ENCODE measurements at regions not wholly inside any gene's neighbourhood (a gene's known extent, or its start where the extent isn't known, plus 50 kb on each side); places are given as distances from the start of the nearest gene placed in this dataset.
"Not testable (repeated sequence)": the region's sequence is repeated elsewhere in the genome, so short reads cannot be mapped to it uniquely, and the experiment has no call there.

DNA sequence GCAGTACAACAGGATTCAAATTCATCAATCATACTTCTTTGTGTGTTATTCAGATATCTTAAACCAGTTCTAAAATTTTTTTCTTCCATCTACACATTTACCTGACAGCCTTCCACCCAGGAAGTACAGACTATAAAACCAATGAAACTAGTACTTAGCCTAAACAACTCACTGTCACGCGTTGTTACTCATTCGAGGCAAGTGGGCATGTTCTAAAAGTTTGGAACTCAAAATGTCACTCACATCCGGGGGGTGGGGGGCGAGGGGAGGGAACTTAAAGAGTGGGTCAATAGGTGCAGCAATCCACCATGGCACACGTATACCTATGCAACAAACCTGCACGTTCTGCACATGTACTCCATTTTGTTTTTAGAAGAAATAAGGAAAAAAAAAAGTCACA lies 90.4 kb upstream of the PLEKHM1 start:
- Histone ChIP-seq H3K4me1 (peaks cover 70% of the 10 kb centered on the region), H3K36me3 (no peaks in the 10 kb centered on the region), H3K9me3 (no peaks in the 10 kb centered on the region), H3K4me3 (no peak overlapping the region), H3K27me3 (no peaks in the 10 kb centered on the region), H3K27ac (no peak overlapping the region)
- no peak for TF ChIP-seq POLR2AphosphoS5 (IDR thresholded peaks at IDR 0.05; ENCODE audit: insufficient read depth in 1 of 2, low read depth in 1 of 2)
- TF ChIP-seq, protein P1, sequence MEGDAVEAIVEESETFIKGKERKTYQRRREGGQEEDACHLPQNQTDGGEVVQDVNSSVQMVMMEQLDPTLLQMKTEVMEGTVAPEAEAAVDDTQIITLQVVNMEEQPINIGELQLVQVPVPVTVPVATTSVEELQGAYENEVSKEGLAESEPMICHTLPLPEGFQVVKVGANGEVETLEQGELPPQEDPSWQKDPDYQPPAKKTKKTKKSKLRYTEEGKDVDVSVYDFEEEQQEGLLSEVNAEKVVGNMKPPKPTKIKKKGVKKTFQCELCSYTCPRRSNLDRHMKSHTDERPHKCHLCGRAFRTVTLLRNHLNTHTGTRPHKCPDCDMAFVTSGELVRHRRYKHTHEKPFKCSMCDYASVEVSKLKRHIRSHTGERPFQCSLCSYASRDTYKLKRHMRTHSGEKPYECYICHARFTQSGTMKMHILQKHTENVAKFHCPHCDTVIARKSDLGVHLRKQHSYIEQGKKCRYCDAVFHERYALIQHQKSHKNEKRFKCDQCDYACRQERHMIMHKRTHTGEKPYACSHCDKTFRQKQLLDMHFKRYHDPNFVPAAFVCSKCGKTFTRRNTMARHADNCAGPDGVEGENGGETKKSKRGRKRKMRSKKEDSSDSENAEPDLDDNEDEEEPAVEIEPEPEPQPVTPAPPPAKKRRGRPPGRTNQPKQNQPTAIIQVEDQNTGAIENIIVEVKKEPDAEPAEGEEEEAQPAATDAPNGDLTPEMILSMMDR (IDR thresholded peaks at IDR 0.05) = no peak
- no peak for TF ChIP-seq POLR2A (IDR thresholded peaks at IDR 0.05)
- no peak for DNase-seq (ENCODE audit: extremely low spot score in 2 of 2)
- intact Hi-C loops (cut with DNase I) = no loop called here

DNA sequence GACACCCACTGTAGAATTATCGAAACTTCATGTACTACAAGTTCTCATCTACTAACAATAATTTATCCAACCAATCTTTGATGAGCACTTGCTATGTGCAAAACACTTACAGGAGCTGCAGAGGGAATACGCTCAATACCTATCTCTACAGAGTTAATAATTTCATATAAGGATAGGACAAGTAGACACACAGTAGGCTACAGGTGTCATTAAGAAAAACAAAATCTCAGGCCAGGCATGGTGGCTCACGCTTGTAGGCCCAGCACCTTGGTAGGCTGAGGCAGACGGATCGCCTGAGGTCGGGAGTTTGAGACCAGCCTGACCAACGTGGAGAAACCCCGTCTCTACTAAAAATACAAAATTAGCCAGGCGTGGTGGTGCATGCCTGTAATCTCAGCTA lies 91.3 kb upstream of the PLEKHM1 start:
- H3K27me3 ChIP-seq = no peaks in the 10 kb centered on the region
- no peak overlapping the region for H3K4me3 ChIP-seq
- intact Hi-C loops (cut with DNase I) = no loop called here
- no peak for DNase-seq (ENCODE audit: extremely low spot score in 2 of 2)
- H3K27ac ChIP-seq = no peak overlapping the region
- peaks cover 66% of the 10 kb centered on the region for H3K4me1 ChIP-seq
- no peaks in the 10 kb centered on the region for H3K36me3 ChIP-seq
- TF ChIP-seq POLR2AphosphoS5 (IDR thresholded peaks at IDR 0.05; ENCODE audit: insufficient read depth in 1 of 2, low read depth in 1 of 2) (no peak), POLR2A (IDR thresholded peaks at IDR 0.05) (no peak)
- TF ChIP-seq, protein P1 (IDR thresholded peaks at IDR 0.05) = no peak
- H3K9me3 ChIP-seq = no peaks in the 10 kb centered on the region

DNA sequence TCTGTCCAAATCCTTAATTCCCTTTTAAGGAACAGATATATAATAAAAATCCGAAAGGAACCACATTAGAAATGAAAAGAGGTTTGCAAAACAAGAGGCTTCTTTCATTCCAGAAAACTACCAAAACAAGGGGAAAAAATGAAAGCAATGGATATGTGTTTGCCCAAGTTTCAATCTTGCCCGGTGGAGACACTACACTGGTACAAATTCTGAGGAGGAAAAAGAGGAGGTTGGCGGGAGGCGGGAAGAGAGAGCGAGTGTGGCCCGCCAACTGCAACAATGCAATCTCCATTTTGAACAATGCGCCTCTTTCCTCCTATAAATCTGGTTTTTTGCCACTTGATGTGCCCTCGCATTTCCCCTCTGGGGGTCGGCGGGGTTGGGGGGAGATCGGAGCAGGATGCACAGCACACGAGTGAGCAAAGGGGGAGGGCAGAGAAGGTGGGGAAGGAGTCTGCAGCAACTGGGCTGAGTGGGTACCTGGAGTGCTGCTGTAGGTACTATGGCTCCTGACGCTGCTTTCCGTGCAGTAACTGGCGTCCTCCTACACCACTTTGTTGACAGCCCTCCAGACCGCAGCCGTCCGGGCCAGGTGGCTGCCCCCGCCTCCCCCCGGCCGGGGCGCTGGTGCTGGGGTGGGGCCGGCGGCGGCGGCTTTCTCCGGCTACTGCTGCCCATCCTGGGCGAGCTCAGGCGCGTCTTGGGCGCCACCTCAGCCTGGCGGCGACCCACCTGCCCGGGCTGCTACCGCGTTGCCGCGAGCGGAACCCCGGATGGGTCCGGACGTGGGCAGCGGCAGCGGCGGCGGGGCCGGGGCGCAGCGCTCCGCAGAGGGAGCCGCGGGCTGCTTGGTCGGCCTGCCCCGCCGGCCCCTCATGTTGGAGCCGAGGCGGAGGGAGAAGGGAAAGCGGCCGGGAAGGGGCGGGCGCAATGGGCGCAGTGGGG lies 93.8 kb upstream of the PLEKHM1 start:
- Histone ChIP-seq H3K4me1 (peaks cover 46% of the 10 kb centered on the region), H3K4me3 (peak overlapping the region; percentile 60 to 69), H3K27ac (peak overlapping the region; percentile 84), H3K36me3 (no peaks in the 10 kb centered on the region), H3K9me3 (no peaks in the 10 kb centered on the region), H3K27me3 (no peaks in the 10 kb centered on the region)
- no peak for DNase-seq (ENCODE audit: extremely low spot score in 2 of 2)
- intact Hi-C loops (cut with DNase I) = no loop called here
- TF ChIP-seq POLR2A (IDR thresholded peaks at IDR 0.05) (no peak), POLR2AphosphoS5 (IDR thresholded peaks at IDR 0.05; ENCODE audit: insufficient read depth in 1 of 2, low read depth in 1 of 2) (no peak)
- TF ChIP-seq, protein P1 (IDR thresholded peaks at IDR 0.05) = no peak

DNA sequence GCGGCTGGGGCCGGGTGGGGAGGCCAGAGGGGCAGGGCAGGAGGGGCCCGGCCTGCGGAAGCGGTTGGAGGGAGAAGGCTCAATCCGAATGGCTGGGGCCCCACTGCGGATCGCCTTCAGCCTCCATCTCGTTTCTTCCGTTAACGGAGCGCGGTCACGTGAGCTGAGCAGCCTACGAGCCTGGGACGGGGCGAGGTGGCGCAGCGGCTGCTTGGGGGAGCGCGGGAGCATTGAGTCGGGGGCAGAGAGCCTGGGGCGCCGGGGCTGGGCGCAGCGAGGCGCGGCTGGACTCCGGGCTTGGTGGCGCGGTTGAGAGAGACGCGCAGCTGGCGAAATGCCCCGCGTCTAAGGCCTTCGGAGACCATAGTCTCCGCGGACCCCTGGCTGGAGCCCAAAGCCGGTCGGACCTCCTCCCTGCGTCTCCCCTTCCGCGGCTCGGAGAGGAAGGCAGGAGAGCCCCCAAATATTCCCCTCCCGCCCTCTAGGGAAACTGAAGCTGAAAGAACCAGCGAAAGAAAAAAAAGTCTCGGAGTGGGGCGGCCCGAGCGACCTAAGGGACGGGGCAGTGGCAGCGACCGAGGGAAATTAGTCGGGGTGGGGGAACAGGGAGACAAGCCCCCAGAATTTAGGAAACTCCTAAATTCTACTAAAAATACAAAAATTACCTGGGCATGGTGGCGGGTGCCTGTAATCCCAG lies 94.7 kb upstream of the PLEKHM1 start:
- H3K27me3 ChIP-seq; H3K9me3 ChIP-seq; H3K36me3 ChIP-seq; DNase-seq (ENCODE audit: extremely low spot score in 2 of 2); intact Hi-C loops (cut with DNase I): not testable (repeated sequence)
- TF ChIP-seq POLR2A (IDR thresholded peaks at IDR 0.05) (peak in 1 of 2 donors; percentile 20), POLR2AphosphoS5 (IDR thresholded peaks at IDR 0.05; ENCODE audit: insufficient read depth in 1 of 2, low read depth in 1 of 2) (peak in 1 of 2 donors; percentile 20)
- TF ChIP-seq, protein P1 (IDR thresholded peaks at IDR 0.05) = peak in 1 of 3 experiments; percentile 12
- peak overlapping the region; percentile 60 to 69 for H3K4me3 ChIP-seq
- peak overlapping the region; percentile 84 for H3K27ac ChIP-seq
- peaks cover 38% of the 10 kb centered on the region for H3K4me1 ChIP-seq

DNA sequence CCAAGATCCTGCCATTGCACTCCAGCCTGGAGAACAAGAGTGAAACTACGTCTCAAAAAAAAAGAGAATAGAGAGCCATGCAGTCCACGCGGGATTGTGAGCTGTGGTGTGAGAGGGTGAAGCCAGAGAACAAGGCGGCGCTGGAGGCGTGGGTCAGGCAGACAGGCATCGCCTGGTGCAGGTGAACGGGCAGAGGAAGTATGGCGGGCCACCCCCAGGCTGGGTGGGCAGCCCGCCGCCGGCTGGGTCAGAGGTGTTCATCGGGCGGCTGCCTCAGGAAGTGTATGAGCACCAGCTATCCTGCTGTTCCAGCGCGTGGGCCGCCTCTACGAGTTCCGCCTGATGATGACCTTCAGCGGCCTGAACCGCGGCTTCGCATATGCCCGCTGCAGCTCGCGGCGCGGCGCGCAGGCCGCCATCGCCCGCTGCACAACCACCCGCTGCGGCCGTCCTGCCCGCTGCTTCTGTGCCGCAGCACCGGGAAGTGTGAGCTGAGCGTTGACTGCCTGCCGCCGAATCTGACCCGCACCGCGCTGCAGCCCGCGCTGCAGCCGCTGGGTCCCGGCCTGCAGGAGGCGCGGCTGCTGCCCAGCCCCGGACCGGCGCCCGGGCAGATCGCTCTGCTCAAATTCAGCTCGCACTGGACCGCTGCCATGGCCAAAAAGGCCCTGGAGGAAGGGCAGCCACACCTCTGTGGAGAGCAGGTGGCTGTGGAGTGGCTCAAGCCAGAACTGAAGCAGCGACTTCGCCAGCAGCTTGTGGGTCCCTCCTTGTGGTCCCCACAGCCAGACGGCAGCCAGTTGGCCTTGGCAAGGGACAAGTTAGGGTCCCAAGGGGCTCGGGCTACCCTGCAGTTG lies 95.5 kb upstream of the PLEKHM1 start:
- H3K36me3 ChIP-seq; DNase-seq (ENCODE audit: extremely low spot score in 2 of 2); H3K27me3 ChIP-seq; intact Hi-C loops (cut with DNase I); H3K9me3 ChIP-seq: not testable (repeated sequence)
- H3K4me3 ChIP-seq = peak overlapping the region; percentile 60 to 69
- H3K4me1 ChIP-seq = peaks cover 29% of the 10 kb centered on the region
- H3K27ac ChIP-seq = peak overlapping the region; percentile 84

DNA sequence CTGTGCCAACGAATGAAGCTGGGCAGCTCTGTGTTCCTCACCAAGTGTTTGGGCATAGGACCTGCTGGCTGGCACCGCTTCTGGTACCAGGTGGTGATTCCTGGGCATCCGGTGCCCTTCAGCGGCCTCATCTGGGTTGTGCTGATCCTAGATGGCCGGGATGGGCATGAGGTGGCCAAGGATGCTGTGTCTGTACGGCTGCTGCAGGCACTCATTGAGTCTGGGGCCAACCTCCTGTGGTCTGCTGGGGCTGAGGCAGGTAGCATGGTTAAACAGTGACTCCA lies 96.1 kb upstream of the PLEKHM1 start:
- H3K4me1 ChIP-seq = peaks cover 28% of the 10 kb centered on the region
- H3K27ac ChIP-seq; H3K36me3 ChIP-seq; intact Hi-C loops (cut with DNase I); H3K27me3 ChIP-seq; H3K9me3 ChIP-seq; DNase-seq (ENCODE audit: extremely low spot score in 2 of 2): not testable (repeated sequence)
- peak overlapping the region in 1 of 2 donors; percentile 60 for H3K4me3 ChIP-seq

Measured in vagina (tissue), 2 donors.